GM18870 (cell line): ENCODE measurements at regions not wholly inside any gene's neighbourhood (a gene's known extent, or its start where the extent isn't known, plus 50 kb on each side); places are given as distances from the start of the nearest gene placed in this dataset.

Experiments
- ATAC-seq: cut with Tn5 transposase; IDR thresholded peaks from one replicate; pipeline ENCODE4 v1.9.1; 2021; ENCODE audit warnings: moderate library complexity; ENCODE audit not compliant: unreplicated experiment

DNA sequence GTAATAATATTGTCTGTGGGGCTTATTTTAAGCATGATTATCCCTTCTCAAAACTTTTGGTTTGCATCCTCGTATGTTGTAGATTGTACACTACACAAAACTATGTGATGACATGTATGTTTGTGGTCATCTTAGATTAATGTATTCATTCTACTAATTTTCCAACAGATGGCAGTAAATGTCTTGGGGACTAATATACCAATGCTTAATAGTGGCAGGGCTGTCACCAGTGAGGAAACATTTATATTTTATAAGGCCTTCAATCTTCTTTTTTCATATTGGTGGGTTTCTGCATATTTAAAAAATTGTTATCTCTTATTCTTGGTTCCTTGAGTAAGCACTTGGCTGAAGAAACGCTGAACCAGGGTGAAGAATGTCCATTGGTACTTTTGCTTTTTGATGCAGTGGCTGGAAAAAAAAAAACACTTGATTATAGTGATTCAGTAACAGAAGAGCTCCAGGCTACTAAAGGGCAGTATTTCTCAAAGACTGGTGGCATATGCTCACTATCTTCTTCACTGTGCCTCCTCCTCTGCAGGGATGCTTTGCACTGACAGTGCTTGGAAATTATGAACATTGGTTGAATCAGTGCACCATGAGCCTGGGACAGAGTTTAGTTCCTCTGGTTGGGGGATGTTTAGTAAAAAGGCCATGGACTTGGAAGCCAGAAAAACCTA lies 530.3 kb downstream of the RASEF start:
- no peak for ATAC-seq

- ATAC-seq = no peak
Measured at GRCh38 chr9:82535432-82535998, 527.4 kb downstream of the RASEF start.

DNA sequence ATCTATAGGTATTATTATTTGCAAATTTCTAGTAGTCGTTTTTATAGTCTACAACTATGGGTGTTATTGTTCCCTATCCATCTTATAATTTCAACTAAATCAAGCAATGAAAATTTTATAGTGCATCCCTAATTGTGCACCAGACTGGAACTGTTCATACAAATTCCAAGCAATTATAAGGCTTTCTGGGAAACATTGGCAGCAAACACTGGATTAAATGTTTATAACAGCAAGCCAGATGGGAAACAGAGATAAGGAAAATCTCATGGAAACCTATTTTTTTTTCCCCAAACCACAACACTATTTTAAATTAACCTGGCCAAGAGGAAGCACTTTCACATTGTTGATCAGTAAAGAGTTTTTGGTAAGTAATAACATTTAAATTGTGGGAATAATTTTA lies 524.3 kb downstream of the RASEF start:
- ATAC-seq = no peak

- ATAC-seq = no peak
Measured at GRCh38 chr9:82539146-82539545, 523.8 kb downstream of the RASEF start.

- ATAC-seq = no peak
Measured at GRCh38 chr9:82539856-82540579, 522.9 kb downstream of the RASEF start.

- no peak for ATAC-seq
Measured at GRCh38 chr9:82543726-82544125, 519.2 kb downstream of the RASEF start.

GRCh38 chr9:82546136-82546535 lies 516.8 kb downstream of the RASEF start:
- no peak for ATAC-seq

DNA sequence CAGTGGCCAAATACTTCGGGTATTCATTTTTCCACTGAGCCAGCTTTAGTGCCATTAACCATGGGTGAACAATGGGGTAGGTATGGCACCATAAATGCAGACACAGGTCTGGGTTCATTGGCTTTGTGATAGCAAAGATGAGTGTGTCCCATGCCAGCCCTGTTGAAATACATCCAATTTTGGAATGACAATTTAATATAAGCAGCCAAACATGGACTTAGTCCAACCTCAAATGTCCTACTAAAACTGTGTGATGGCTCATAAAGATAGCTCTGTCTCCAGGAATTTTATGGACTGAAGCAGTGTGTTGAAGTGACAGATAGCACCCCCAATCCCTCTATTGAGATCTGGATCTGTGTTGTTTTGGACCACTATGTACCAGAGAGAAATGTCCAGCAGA lies 514.9 kb downstream of the RASEF start:
- no peak for ATAC-seq

- no peak for ATAC-seq
Measured at GRCh38 chr9:82549174-82549821, 513.6 kb downstream of the RASEF start.

DNA sequence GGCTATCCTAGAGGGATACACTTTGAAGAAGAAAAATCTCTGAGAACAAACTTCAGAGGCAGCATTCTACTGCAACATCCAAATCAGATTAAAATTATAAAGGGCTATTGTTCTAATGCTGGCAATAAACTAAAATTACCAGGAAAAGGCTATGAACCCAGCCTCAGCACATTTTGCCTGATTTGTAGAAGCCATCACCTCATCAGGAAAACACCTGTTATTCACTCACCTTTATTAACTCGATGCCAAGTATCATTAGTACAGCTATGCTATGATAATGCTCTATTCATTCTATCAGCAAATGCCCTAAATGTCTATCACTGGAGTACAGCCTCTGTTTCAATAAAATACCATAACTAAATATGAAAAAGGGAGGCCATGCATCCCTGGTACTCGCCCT lies 510.2 kb downstream of the RASEF start:
- ATAC-seq = no peak

- ATAC-seq = no peak
Measured at GRCh38 chr9:82553654-82554366, 509.1 kb downstream of the RASEF start.

GRCh38 chr9:82554381-82554780 lies 508.6 kb downstream of the RASEF start:
- ATAC-seq = no peak

DNA sequence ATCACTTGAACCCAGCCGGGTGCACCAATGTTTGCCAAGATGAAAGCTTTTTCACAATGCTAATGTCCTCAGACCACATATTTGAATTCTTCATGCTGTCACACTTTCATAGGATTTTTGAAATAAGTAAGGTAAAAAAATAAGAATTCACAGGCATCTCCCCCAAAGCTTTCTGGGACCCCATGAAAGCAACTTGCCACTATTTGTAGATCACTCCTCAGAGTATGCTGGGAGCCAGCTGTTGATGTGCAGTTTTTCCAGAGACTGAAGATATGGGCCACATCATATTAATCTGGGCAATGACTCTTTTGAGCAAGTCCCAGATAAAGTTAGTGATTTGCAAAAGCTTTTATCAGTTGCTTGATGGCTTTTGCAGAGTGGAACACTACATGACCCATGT lies 507.9 kb downstream of the RASEF start:
- ATAC-seq = no peak

DNA sequence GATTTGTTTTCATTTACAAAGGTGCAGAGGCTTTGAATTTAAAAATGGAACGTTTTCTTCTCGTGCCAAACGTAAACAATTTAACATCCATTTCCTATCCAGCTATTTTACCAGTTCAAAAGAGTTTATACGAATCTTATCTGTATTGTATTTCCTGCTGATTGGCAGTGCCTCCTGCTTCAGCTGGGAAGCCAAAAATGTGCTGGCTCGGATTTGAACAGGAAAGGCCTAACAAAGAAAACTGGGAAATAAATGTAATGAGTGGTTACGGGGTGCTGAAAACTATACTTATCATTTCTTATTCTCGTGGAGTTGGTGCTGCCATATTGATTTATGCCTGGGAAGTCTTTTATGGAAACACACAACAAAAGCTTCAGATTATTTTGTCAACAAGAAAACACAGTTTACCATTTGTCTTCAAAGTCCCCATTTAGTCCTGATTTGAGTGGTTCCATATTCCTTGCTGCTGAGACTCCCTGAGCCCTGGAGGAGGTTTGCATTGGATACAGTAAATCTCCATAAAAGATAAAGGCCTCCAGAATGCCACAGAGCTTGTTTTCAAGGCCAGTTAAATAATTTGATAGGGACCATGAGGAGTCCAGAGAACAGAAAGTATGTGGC lies 507.4 kb downstream of the RASEF start:
- no peak for ATAC-seq

DNA sequence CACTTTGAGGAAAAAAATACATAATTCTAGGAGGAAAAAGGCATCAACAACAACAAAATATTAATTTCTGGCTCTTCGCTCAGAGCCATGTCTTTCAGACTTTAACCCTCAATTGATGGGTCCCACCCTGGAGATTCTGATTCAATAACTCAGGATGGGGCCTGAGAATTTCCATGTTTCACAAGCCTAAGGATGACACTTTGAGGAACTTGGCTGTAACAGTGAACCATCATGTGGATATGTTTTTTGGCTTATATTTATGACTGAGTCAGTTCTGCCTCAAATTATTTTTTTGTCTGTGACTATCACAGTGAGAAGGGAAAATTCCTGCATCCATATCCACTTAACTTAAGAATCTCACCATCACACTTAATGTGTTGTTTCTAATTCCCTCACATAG lies 504.6 kb downstream of the RASEF start:
- no peak for ATAC-seq

DNA sequence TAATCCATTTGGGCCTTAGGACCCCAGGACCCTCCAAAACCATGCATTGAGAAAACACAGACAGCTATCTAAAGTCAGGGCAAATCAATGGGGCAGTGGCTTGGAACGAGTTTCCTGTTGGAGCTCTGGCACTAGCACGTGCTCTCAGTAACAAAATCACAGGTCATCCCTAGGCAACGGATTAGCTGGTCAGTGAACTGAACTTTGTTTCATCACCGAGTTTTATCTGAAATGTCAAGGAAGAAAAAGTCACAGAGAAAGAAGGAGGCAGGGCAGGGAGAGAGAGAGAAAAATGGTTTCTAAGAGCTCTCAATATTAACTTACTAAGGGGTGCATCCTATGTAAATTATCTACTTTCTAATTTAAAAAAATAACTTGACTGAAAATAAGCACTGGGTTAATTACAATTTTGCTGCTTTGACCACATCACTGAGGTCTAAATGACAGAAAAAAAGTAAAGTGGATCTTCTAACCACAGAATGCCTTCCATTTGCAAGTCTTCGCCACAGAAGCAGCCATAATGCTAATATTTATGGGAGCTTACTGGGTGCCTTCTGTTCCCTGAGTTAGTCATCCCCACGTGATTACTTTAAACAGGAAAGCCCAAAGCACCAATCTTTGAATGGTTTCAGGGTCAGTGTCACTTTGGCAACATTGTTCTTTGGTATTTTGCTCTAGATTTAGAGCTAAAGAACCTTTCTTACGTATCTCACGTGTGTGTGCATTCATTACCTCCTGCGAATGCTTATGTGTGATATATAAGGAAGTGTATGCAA lies 503.9 kb downstream of the RASEF start:
- ATAC-seq = no peak

GRCh38 chr9:82560036-82560435 lies 502.9 kb downstream of the RASEF start:
- ATAC-seq = no peak

DNA sequence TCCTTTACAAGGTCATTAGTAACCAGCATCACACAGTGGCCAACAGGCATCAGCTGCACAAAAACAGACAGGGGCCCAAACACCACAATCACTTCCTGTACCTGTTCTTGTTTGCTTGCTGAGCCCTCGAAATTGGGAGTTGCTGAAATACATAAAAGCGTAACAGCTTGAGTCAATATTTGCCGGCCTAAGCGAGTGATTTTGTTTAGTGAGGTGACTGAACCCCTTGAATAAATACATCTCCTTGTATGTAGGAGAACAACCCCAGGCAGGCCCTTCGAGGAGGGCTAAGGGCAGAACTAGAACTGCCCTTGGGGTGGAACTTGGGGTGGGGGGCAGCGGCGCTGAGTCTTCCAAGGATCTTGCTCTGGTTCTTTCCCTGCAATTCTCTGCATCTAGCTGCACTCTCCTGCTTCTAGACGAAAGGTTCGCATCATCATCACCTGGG lies 502.5 kb downstream of the RASEF start:
- no peak for ATAC-seq

DNA sequence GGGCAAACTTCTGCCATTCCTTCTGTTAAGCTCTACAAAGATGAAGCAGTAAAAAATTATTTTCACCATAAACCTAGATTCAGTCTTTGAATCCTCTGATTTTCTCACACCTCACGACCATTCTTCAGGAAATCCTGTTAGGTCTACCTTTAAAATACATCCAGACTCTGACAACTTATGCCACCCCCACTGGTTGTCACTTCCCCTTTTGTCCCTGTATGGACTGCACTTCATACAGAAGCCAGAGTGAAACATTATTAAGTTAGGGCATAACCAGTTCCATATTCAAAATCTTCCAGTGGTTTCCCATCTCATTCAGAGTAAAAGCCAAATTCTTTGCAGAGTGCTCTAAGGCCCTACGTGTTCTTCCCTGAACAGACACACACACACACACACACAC lies 499.8 kb downstream of the RASEF start:
- no peak for ATAC-seq

DNA sequence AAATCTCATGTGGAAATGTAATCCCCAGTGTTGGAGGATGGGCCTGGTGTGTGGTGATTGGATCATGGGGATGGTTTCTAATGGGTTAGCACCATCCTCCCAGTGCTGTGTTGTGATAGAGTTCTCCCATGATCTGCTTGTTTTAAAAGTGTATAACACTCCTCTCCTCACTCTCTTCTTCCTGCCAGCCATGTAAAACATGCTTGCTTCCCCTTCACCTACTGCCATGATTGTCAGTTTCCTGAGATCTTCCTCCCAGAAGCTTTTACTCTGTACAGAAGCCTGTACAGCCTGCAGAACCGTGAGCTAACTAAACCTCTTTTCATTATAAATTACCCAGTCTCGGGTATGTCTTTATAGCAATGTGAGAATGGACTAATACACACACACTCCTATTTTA lies 499.1 kb downstream of the RASEF start:
- ATAC-seq = no peak
